ENCODE measurements at regions not wholly inside any gene's neighbourhood (a gene's known extent, or its start where the extent isn't known, plus 50 kb on each side); places are given as distances from the start of the nearest gene placed in this dataset.

- Histone ChIP-seq H2AFZ (ENCODE audit: low read length) (no peak overlapping the region), H3K4me3 (ENCODE audit: low read length, poor library complexity, severe bottlenecking) (no peak overlapping the region), H3K27me3 (ENCODE audit: insufficient read depth, low read length, poor library complexity, severe bottlenecking) (no peaks in the 10 kb centered on the region), H3K4me2 (ENCODE audit: low read depth, low read length, poor library complexity, severe bottlenecking) (no peak overlapping the region), H3K9me3 (ENCODE audit: insufficient read depth, low read depth, low read length) (no peaks in the 10 kb centered on the region), H3F3A (ENCODE audit: low read depth) (no peaks in the 10 kb centered on the region), H3K9ac (ENCODE audit: low read depth, low read length, poor library complexity, severe bottlenecking) (no peak overlapping the region), H4K20me1 (ENCODE audit: insufficient read depth, low read length, poor library complexity, severe bottlenecking) (no peaks in the 10 kb centered on the region), H3K4me1 (ENCODE audit: insufficient read depth, low read length, poor library complexity, severe bottlenecking) (no peaks in the 10 kb centered on the region), H3K36me3 (ENCODE audit: insufficient read depth, low read length) (no peaks in the 10 kb centered on the region), H3K9me2 (replicated peaks; ENCODE audit: low read depth, low read length) (no peaks in the 10 kb centered on the region), H3K79me2 (ENCODE audit: insufficient read depth, low read length) (no peaks in the 10 kb centered on the region)
- TF ChIP-seq EZH2phosphoT487 (IDR thresholded peaks at IDR 0.05; ENCODE audit: borderline replicate concordance) (no peak), CTCF (conservative IDR thresholded peaks at IDR 0.05; ENCODE audit: low read length) (no peak)
Measured at GRCh38 chr5:82854956-82855355, 222.2 kb downstream of the TMEM167A start.

DNA sequence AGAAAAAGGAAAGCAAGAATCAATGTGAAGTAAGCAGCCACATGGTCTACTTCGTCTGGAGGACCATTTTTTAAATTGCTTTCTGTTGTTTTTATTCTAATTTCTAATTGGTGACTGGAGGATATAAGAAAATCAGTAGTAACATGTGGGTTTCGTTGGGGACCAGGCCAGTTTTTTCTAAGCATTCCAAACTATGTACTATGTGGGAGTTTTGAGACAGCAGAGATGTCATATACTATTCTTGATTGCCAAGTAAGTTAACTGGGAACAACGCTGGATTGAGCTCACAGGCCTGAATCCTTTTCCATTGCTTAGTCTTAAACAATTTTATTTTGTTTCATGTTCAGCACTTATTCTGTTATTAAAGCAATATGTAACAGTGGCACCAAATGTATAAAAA lies 225.7 kb downstream of the TMEM167A start:
- no peaks in the 10 kb centered on the region for H3K79me2 ChIP-seq (ENCODE audit: insufficient read depth, low read length)
- no peaks in the 10 kb centered on the region for H4K20me1 ChIP-seq (ENCODE audit: insufficient read depth, low read length, poor library complexity, severe bottlenecking)
- TF ChIP-seq EZH2phosphoT487 (IDR thresholded peaks at IDR 0.05; ENCODE audit: borderline replicate concordance) (no peak), CTCF (conservative IDR thresholded peaks at IDR 0.05; ENCODE audit: low read length) (no peak)
- no peak overlapping the region for H3K4me3 ChIP-seq (ENCODE audit: low read length, poor library complexity, severe bottlenecking)
- H3K36me3 ChIP-seq (ENCODE audit: insufficient read depth, low read length): no peaks in the 10 kb centered on the region
- no peaks in the 10 kb centered on the region for H3F3A ChIP-seq (ENCODE audit: low read depth)
- no peaks in the 10 kb centered on the region for H3K9me3 ChIP-seq (ENCODE audit: insufficient read depth, low read depth, low read length)
- H3K9ac ChIP-seq (ENCODE audit: low read depth, low read length, poor library complexity, severe bottlenecking): no peak overlapping the region
- no peak overlapping the region for H3K4me2 ChIP-seq (ENCODE audit: low read depth, low read length, poor library complexity, severe bottlenecking)
- no peaks in the 10 kb centered on the region for H3K9me2 ChIP-seq (replicated peaks; ENCODE audit: low read depth, low read length)
- no peak overlapping the region for H2AFZ ChIP-seq (ENCODE audit: low read length)
- H3K4me1 ChIP-seq (ENCODE audit: insufficient read depth, low read length, poor library complexity, severe bottlenecking): no peaks in the 10 kb centered on the region
- H3K27me3 ChIP-seq (ENCODE audit: insufficient read depth, low read length, poor library complexity, severe bottlenecking): no peaks in the 10 kb centered on the region

GRCh38 chr5:82850393-82850792 lies 226.8 kb downstream of the TMEM167A start:
- Histone ChIP-seq H3K9me3 (ENCODE audit: insufficient read depth, low read depth, low read length) (no peaks in the 10 kb centered on the region), H3F3A (ENCODE audit: low read depth) (no peaks in the 10 kb centered on the region), H3K9me2 (replicated peaks; ENCODE audit: low read depth, low read length) (no peaks in the 10 kb centered on the region), H2AFZ (ENCODE audit: low read length) (no peak overlapping the region), H3K4me3 (ENCODE audit: low read length, poor library complexity, severe bottlenecking) (no peak overlapping the region), H3K4me2 (ENCODE audit: low read depth, low read length, poor library complexity, severe bottlenecking) (no peak overlapping the region), H3K9ac (ENCODE audit: low read depth, low read length, poor library complexity, severe bottlenecking) (no peak overlapping the region), H4K20me1 (ENCODE audit: insufficient read depth, low read length, poor library complexity, severe bottlenecking) (no peaks in the 10 kb centered on the region), H3K4me1 (ENCODE audit: insufficient read depth, low read length, poor library complexity, severe bottlenecking) (no peaks in the 10 kb centered on the region), H3K27me3 (ENCODE audit: insufficient read depth, low read length, poor library complexity, severe bottlenecking) (no peaks in the 10 kb centered on the region), H3K36me3 (ENCODE audit: insufficient read depth, low read length) (no peaks in the 10 kb centered on the region), H3K79me2 (ENCODE audit: insufficient read depth, low read length) (no peaks in the 10 kb centered on the region)
- no peak for TF ChIP-seq EZH2phosphoT487 (IDR thresholded peaks at IDR 0.05; ENCODE audit: borderline replicate concordance)
- TF ChIP-seq CTCF (conservative IDR thresholded peaks at IDR 0.05; ENCODE audit: low read length): no peak

All from Loucy (cell line).